Dedifferentiated amniotic fluid mesenchymal stem cell (primary cell): ENCODE measurements at regions not wholly inside any gene's neighbourhood (a gene's known extent, or its start where the extent isn't known, plus 50 kb on each side); places are given as distances from the start of the nearest gene placed in this dataset.

Source experiments
- DNase-seq: peaks from one replicate; pipeline ENCODE4 v3.0.0-alpha.2; 2016; ENCODE audit errors: extremely low spot score

DNA sequence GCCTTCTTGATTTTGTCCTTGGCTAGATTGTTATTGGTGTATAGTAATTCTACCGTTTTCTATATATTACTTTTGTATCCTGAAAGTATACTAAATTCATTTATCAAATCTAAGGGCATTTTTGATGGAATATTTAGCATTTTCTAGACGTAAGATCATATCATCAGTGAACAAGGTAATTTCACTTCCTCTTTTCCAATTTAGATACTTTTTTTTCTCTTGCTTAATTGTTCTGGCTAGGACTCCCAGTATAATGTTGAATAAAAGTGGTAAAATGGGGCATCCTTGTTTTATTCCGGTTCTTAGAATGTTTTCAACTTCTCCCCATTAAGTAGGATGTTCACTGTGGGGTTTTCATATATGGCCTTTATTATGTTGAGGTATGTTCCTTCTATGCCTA, 260.7 kb downstream of the POLR1F start:
- no peak for DNase-seq

- peak; percentile 48 for DNase-seq
These were observed 266.6 kb downstream of the POLR1F start for GRCh38 chr7:19442016-19442785.

DNA sequence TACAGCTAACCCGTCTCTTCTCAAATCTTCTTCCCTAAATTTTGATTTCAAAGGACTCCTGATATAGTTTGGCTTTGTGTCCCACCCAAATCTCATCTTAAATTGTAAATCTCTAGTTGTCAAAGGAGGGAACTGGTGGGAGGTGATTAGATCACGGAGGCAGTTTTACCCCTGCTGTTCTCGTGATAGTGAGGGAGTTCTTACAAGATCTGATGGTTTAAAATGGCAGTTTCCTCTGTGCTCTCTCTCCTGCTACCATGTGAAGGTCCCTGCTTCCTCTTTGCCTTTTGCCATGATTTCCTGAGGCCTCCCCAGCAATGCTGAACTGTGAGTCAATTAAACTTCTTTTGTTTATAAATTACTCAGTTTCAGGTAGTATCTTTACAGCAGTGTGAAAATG, 269.3 kb downstream of the POLR1F start:
- no peak for DNase-seq

- DNase-seq: no peak
These were observed 271.4 kb downstream of the POLR1F start for GRCh38 chr7:19437446-19437845.

GRCh38 chr7:19427944-19428343, 280.9 kb downstream of the POLR1F start:
- no peak for DNase-seq

DNA sequence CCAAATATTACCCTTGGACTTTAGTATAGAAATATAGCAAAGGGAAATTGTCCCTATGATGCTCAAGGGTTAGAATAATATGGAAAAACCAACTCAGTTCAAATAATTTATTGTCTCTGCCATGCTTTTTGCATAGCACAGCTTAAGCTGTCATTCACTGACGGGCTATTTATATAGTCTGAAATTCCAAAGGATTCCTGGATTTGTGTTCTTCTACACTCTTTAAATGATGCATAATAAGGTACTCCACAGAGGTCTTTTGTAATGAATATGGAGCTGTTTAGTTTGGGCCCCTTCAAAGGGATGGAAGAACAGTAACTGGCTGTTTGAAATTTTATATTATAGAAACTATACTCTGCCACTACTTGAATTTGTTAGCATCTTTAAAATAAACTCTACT, 276.6 kb upstream of the FERD3L start:
- no peak for DNase-seq

DNA sequence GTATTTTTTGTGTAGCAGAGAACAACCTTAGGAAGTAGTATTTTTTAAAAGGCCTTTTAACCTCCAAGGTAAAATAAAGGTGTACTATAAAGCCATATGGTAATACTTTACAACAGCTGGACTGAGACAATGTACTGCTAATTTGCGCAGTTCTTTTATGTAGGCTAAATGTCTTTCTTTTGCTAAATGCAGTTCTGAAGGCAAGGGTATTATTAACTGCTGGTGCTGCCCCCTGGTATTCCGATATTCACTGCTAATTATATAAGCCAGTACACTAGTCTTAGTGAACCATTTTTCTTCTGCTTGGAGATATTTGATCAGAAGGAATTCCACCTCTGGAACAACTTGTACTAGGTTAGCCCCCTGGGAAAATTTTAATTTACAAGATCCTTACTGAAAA, 272.0 kb upstream of the FERD3L start:
- no peak for DNase-seq

GRCh38 chr7:19415123-19415522, 269.9 kb upstream of the FERD3L start:
- DNase-seq: no peak

- no peak for DNase-seq
These were observed 268.3 kb upstream of the FERD3L start for GRCh38 chr7:19413443-19413965.

GRCh38 chr7:19410691-19411090, 265.5 kb upstream of the FERD3L start:
- DNase-seq: no peak

DNA sequence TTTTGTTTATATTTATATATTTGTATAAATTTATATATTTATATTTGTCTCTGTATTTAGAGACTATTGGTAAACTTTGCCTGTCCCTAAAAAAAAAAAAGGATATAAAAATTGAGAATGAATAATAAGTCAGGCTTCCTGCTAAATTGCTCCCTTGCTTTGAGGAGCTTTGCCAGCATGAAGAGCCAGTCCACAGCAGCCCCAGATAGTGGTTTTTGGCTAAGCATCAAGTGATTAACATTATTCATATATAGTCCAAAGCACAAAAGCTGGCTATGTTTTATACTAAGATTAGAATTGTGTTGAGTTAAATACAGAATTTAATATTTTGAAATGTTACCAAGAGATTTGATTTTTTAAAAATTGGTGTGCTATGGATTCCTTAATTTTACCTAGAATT, 264.9 kb upstream of the FERD3L start:
- DNase-seq: no peak

- no peak for DNase-seq
These were observed 263.5 kb upstream of the FERD3L start for GRCh38 chr7:19408706-19409220.

- DNase-seq: no peak
These were observed 262.0 kb upstream of the FERD3L start for GRCh38 chr7:19407270-19407669.

DNA sequence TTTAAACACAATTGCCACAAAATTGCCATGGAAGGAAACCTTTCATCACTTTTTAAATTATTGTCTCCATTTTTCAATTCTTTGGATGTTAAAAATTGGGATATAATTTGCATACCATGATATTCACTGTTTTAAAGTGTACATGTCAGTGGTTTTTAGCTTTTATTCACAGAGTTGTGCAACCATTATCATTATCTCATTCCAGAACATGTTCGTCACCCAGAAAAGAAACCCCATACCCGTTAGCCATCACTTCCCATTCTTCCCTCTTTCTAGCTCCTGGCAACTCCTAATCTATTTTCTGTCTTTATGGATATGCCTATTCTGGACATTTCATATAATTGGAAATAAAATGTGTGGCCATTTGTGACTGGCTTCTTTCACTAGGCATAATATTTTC, 260.3 kb upstream of the FERD3L start:
- DNase-seq: peak; percentile 35

DNA sequence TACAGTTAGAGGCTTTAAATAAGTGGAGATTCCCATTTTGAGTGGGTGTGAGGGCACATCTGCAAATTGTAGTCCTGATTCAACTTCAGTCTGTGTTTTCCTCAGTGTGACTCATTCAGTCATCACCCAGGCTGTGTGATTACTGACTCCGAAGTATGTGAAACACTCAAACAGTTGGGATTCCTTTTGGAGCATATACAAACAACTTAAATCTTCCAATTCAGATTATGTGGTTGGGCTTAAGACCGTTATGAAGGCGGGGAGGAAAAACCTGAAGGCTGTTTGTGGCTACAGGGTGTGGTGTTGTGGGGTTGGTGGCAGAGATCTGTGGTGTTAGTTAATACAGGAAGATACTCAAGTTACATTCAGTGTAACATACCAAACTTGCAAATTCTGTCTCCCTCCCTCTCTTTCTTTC, 259.7 kb upstream of the FERD3L start:
- peak; percentile 94 for DNase-seq

DNA sequence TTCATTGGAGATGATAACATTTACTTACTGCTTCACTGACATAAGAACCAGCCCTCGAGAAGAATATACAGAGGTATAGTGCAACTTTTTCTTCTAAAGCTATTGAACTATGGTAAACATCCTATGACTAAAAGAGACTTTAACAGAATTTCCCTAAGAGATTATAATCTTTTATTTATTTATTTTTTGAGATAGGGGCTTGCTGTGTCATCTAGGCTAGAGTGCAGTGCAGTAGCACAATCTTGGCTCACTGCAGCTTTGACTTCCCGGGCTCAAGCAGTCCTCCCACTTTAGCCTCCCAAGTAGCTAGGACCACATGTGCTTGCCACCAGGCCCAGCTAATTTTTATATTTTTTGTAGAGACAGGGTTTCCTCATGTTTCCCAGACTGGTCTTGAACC, 258.5 kb upstream of the FERD3L start:
- DNase-seq: no peak

GRCh38 chr7:19401461-19401860, 256.2 kb upstream of the FERD3L start:
- DNase-seq: no peak

GRCh38 chr7:19400758-19401254, 255.6 kb upstream of the FERD3L start:
- DNase-seq: no peak

DNA sequence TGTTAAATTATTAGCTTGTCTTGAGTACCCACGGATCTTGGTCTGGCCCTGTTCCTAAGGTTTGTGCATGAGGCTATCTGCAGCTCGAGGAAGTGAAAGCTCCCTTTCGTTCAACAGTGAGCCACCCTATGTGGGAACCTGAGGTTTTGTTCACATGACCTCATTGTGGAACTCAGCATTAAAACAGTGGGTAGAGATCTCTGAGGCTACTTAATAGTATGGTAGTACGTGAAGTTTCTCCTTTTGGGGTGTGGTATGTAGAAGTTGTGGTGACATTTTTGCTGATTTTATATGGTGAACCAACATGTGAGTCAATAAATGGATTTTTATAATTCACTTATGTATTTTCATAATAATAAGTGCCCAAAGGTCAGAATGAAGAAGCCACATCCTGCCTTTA, 252.7 kb upstream of the FERD3L start:
- no peak for DNase-seq

GRCh38 chr7:19392246-19392645, 247.0 kb upstream of the FERD3L start:
- no peak for DNase-seq

GRCh38 chr7:19390795-19391194, 245.6 kb upstream of the FERD3L start:
- DNase-seq: no peak

GRCh38 chr7:19381321-19381720, 236.1 kb upstream of the FERD3L start:
- DNase-seq: no peak

- DNase-seq: no peak
These were observed 233.1 kb upstream of the FERD3L start for GRCh38 chr7:19378345-19378714.
